ENCODE measurements at regions not wholly inside any gene's neighbourhood (a gene's known extent, or its start where the extent isn't known, plus 50 kb on each side); places are given as distances from the start of the nearest gene placed in this dataset.

- ATAC-seq = no peak
Measured at GRCh38 chr5:30698217-30698616, 495.3 kb upstream of the CDH6 start.

GRCh38 chr5:30693326-30693725 lies 500.2 kb upstream of the CDH6 start:
- ATAC-seq = no peak

DNA sequence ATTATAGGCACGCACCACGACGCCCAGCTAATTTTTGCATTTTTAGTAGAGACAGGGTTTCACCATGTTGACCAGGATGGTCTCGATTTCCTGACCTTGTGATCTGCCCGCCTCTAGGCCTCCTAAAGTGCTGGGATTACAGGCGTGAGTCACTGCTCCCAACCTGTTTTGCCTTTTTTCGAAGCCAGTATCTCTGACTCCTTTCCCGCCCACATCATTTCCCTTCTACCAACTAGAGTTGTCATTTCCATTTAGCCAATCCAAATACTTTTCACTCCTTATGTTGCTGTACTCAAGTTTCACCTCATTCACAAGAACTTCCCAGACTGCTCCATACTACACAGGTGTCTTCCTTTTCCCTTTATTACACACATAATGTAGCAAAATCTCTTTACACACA lies 502.6 kb upstream of the CDH6 start:
- no peak for ATAC-seq

- no peak for ATAC-seq
Measured at GRCh38 chr5:30687461-30687860, 506.0 kb upstream of the CDH6 start.

DNA sequence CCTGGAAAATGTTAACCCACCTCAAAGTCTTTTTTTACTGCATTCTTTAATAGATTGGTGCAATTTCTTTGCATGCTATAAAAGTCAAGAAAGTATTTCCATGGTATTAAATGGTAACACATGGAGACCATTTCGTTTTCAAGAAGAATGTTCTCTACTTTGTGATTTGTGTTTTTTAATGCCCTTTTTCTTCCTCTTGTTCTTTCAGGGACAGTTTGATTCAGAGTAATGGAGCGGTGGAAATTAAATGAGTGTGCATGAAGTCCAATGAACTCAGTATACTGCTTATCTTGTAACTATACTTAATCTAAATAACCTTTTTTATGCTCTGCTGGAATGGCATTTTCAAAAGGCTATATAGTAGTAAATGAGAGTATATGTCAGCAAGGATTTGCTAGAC lies 507.0 kb upstream of the CDH6 start:
- ATAC-seq = no peak

- ATAC-seq = no peak
Measured at GRCh38 chr5:30676223-30676840, 517.2 kb upstream of the CDH6 start.

DNA sequence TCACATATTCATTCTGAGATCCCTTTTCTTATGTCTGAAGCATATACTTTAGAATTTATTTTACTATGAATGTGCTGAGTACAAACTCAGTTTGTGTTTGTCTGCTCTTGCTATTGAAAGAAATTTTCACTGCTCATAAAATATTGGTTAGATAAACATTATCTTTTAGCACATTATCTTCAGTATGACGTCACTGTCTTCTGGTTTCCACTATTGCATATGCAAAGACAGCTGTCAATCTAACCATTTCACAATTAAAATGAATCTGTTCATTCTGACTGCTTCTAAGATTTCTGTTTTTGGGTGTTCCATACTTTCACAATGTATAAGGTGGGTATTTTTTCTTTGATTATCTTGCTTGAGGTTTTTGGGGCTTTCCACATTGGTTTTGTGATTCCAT lies 526.2 kb upstream of the CDH6 start:
- ATAC-seq = no peak

- ATAC-seq = no peak
Measured at GRCh38 chr5:30663536-30663935, 530.0 kb upstream of the CDH6 start.

- no peak for ATAC-seq
Measured at GRCh38 chr5:30662373-30662772, 531.1 kb upstream of the CDH6 start.

GRCh38 chr5:30661730-30662129 lies 531.8 kb upstream of the CDH6 start:
- no peak for ATAC-seq

GRCh38 chr5:30659417-30659816 lies 534.1 kb upstream of the CDH6 start:
- no peak for ATAC-seq

- no peak for ATAC-seq
Measured at GRCh38 chr5:30650311-30650710, 543.2 kb upstream of the CDH6 start.

GRCh38 chr5:30638899-30639298 lies 554.6 kb upstream of the CDH6 start:
- no peak for ATAC-seq

GRCh38 chr5:30627945-30628344 lies 565.5 kb upstream of the CDH6 start:
- ATAC-seq = no peak

DNA sequence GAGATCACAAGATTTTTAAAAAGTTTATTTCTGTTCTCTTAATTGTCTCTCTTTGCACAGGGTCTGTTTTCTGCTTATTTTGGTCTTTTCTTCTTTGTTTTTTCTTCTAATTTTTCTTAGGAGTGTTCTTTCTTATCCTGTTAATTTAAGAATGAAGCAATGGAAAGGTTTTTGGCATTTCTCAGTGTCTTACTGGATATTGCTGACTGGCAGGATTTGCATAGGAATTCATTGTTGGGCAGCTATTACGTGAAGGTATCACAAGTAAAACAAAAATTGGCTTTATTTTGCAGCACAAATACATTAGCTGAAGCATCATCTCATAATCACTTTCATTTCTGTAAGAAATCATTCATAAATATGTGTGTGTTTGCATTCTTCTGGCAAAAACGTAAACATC lies 566.9 kb upstream of the CDH6 start:
- no peak for ATAC-seq

GRCh38 chr5:30620481-30621085 lies 572.9 kb upstream of the CDH6 start:
- ATAC-seq = no peak

GRCh38 chr5:30608501-30608900 lies 585.0 kb upstream of the CDH6 start:
- no peak for ATAC-seq

DNA sequence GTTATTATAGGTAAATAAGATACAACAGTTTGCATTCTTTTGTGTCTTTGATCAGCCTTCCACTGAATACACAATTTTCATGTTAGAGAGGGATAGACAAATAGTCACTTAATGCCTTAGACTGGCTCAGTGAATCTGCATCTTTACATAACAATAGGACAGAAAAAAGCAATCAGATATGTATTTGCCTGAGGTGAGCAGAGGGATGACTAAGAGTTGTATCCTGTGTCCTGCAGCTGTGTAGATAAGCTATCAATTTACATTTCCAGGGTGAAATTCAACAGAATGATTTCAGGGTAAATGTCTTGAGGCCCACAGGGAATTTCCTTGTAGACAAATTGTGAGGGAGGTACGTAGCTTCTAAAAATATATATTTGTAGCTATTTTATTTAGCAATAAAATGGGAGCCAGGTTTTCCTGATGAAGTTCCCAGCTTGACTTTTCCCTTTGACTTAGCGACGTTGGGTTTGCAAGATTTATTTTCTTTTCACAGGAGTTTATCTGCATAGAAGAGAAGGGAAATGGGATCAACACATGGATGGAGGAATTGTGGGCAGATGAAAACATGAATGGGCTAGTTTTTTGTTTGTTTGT lies 586.1 kb upstream of the CDH6 start:
- ATAC-seq = no peak

DNA sequence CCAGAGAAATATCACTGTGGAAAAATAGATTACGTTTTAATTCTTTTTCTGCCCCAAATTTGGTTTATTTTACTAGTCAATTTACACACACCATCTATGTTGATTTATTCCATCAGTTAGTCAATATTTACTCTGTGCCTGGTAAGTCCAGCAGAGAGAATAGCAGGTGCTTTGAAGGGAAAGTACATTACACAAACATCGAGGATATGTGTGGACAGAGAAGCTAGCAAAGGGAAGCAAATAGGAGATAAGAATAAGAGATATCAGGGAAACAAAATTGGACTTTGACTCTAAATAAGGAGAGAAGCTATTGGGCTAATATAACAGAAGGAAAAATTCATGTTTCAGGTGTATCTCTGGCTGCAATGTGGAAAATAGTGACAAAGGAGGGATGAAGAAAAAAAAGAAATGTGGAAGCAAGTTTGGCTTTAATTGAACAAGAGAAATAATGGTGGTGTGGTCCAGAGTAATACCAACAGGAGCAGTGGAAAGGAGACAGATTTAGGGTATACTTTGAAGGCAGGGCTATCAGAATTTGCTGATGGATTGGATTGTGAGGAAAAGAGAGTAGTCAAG lies 587.7 kb upstream of the CDH6 start:
- ATAC-seq = no peak

- ATAC-seq = no peak
Measured at GRCh38 chr5:30604648-30605262, 588.7 kb upstream of the CDH6 start.

- ATAC-seq = no peak
Measured at GRCh38 chr5:30600892-30601291, 592.6 kb upstream of the CDH6 start.

DNA sequence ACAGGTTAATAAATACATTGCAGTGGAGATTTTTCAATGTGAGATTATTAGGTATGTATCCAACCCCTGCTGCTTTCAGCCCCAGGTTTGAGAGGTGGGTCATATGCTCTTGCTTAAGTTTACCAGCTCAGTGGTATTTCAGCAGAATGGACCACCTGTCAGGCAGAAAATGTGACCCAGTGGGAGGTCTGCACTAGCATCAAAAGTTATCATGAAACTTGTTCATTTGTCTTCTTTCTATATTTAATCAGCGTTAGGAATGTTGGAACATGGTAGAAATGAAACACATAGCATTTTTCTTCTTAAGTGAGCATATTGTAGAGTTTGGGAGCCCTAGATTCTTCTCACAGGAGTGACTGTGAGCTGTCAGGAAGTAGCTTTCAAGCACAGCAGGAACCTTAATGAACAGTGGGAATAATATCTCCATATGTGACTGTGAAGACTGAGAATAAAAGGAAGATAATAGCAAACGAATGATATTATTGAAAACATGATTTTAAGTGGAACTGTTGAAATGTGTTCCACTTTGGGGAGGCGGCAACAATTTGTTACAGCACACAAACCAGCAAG lies 596.9 kb upstream of the CDH6 start:
- no peak for ATAC-seq

- ATAC-seq = no peak
Measured at GRCh38 chr5:30594331-30594730, 599.2 kb upstream of the CDH6 start.
